OCI-LY3 (cell line): ENCODE measurements at regions not wholly inside any gene's neighbourhood (a gene's known extent, or its start where the extent isn't known, plus 50 kb on each side); places are given as distances from the start of the nearest gene placed in this dataset.

Experiments
- H2AFZ ChIP-seq: fragments of 200-600, 300-600 bp; shearing (Covaris generic); 2 replicates; pipeline ENCODE4 v1.6.0; 2014; ENCODE audit warnings: antibody characterized with exemption, low read depth, low read length
- H3K27ac ChIP-seq: fragments of 200-600, 300-600 bp; sonication (generic); 2 replicates; pipeline ENCODE4 v1.5.1; 2014; ENCODE audit warnings: mild to moderate bottlenecking, low read length, moderate library complexity, mixed read lengths
- H3K27me3 ChIP-seq: fragments of 200-600, 300-600 bp; sonication (generic); 2 replicates; pipeline ENCODE4 v1.6.1; 2014; ENCODE audit warnings: low read depth, low read length, mixed read lengths
- H3K36me3 ChIP-seq: fragments of 200-600, 300-600 bp; sonication (generic); replicated peaks from 2 replicates; pipeline ENCODE3; 2014; ENCODE audit warnings: low read depth, low read length, mixed read lengths
- H3K4me1 ChIP-seq: fragments of 300-600, 200-600 bp; sonication (generic); 2 replicates; pipeline ENCODE4 v1.6.1; 2014; ENCODE audit warnings: low read length, mixed read lengths
- H3K4me2 ChIP-seq: fragments of 200-600, 300-600 bp; sonication (generic); 2 replicates; pipeline ENCODE4 v1.6.1; 2014; ENCODE audit warnings: low read length, mixed read lengths
- H3K4me3 ChIP-seq: fragments of 300-600, 200-600 bp; sonication (generic); 2 replicates; pipeline ENCODE4 v1.5.1; 2014; ENCODE audit warnings: antibody characterized with exemption, mild to moderate bottlenecking, low read length, moderate library complexity
- H3K79me2 ChIP-seq: fragments of 300-600, 200-600 bp; shearing (Covaris generic); 2 replicates; pipeline ENCODE4 v1.6.1; 2014; ENCODE audit warnings: mild to moderate bottlenecking, low read length, mixed read lengths
- H3K9ac ChIP-seq: fragments of 300-600, 200-600 bp; shearing (Covaris generic); 2 replicates; pipeline ENCODE4 v1.6.0; 2014; ENCODE audit warnings: mild to moderate bottlenecking, low read length, moderate library complexity
- H3K9me3 ChIP-seq: fragments of 200-600, 300-600 bp; shearing (Covaris generic); 2 replicates; pipeline ENCODE4 v1.6.1; 2014; ENCODE audit warnings: low read length, mixed read lengths; ENCODE audit not compliant: insufficient read depth
- H4K20me1 ChIP-seq: fragments of 200-600, 300-600 bp; sonication (generic); 2 replicates; pipeline ENCODE4 v1.6.1; 2016; ENCODE audit warnings: low read length, mixed read lengths; ENCODE audit not compliant: insufficient read depth
- CTCF ChIP-seq: fragments of 200-600, 300-600 bp; sonication (generic); IDR thresholded peaks from 2 replicates; pipeline ENCODE4 v1.5.1; 2014; ENCODE audit warnings: antibody characterized with exemption, low read length, low read depth
- EZH2phosphoT487 ChIP-seq: fragments of 200-600 bp; shearing (Covaris generic); IDR thresholded peaks from 2 replicates; pipeline ENCODE4 v1.6.1; 2018; ENCODE audit warnings: antibody characterized with exemption, mixed run types, low read depth

- Histone ChIP-seq H2AFZ (no peak overlapping the region), H3K4me2 (no peak overlapping the region), H3K4me3 (no peak overlapping the region)
Measured at GRCh38 chr2:57465967-57466366, 580.6 kb upstream of the VRK2 start.

GRCh38 chr2:57475391-57475790 is 571.2 kb upstream of the VRK2 start:
- no peaks in the 10 kb centered on the region for H3K27me3 ChIP-seq
- H2AFZ ChIP-seq: no peak overlapping the region
- no peaks in the 10 kb centered on the region for H4K20me1 ChIP-seq
- no peak for TF ChIP-seq EZH2phosphoT487
- H3K4me2 ChIP-seq: no peak overlapping the region
- H3K27ac ChIP-seq: no peak overlapping the region
- no peaks in the 10 kb centered on the region for H3K79me2 ChIP-seq
- H3K9ac ChIP-seq: no peak overlapping the region
- no peak overlapping the region for H3K4me3 ChIP-seq
- H3K36me3 ChIP-seq: no peaks in the 10 kb centered on the region
- H3K4me1 ChIP-seq: 0 out of 2 replicates have a peak, but pooled peaks cover 4% of the 10 kb centered on the region
- no peaks in the 10 kb centered on the region for H3K9me3 ChIP-seq

More at GRCh38 chr2:57465967-57466366, 580.6 kb upstream of the VRK2 start:
- H3K27ac ChIP-seq: no peak overlapping the region
- no peaks in the 10 kb centered on the region for H3K27me3 ChIP-seq
- H3K9ac ChIP-seq: no peak overlapping the region
- TF ChIP-seq EZH2phosphoT487: no peak
- TF ChIP-seq CTCF: no peak
- no peaks in the 10 kb centered on the region for H3K9me3 ChIP-seq
- H3K79me2 ChIP-seq: no peaks in the 10 kb centered on the region
- H4K20me1 ChIP-seq: no peaks in the 10 kb centered on the region
- no peaks in the 10 kb centered on the region for H3K4me1 ChIP-seq
- no peaks in the 10 kb centered on the region for H3K36me3 ChIP-seq

- no peak overlapping the region for H3K4me3 ChIP-seq
- no peak overlapping the region for H3K27ac ChIP-seq
- H3K9me3 ChIP-seq: no peaks in the 10 kb centered on the region
- H3K4me1 ChIP-seq: 0 out of 2 replicates have a peak, but pooled peaks cover 4% of the 10 kb centered on the region
- no peaks in the 10 kb centered on the region for H3K36me3 ChIP-seq
- no peaks in the 10 kb centered on the region for H4K20me1 ChIP-seq
- no peak overlapping the region for H3K9ac ChIP-seq
- H3K79me2 ChIP-seq: no peaks in the 10 kb centered on the region
- no peak overlapping the region for H3K4me2 ChIP-seq
- no peak for TF ChIP-seq CTCF
- no peak for TF ChIP-seq EZH2phosphoT487
- H2AFZ ChIP-seq: no peak overlapping the region
- no peaks in the 10 kb centered on the region for H3K27me3 ChIP-seq
Measured at GRCh38 chr2:57479981-57480380, 566.6 kb upstream of the VRK2 start.

GRCh38 chr2:57488061-57488460 is 558.5 kb upstream of the VRK2 start:
- Histone ChIP-seq H3K9me3 (no peaks in the 10 kb centered on the region), H3K27me3 (no peaks in the 10 kb centered on the region), H2AFZ (no peak overlapping the region), H3K27ac (no peak overlapping the region), H3K4me1 (no peaks in the 10 kb centered on the region), H4K20me1 (no peaks in the 10 kb centered on the region), H3K4me3 (no peak overlapping the region), H3K4me2 (no peak overlapping the region), H3K79me2 (no peaks in the 10 kb centered on the region), H3K36me3 (no peaks in the 10 kb centered on the region), H3K9ac (no peak overlapping the region)
- no peak for TF ChIP-seq EZH2phosphoT487
- TF ChIP-seq CTCF: no peak

- TF ChIP-seq CTCF (no peak), EZH2phosphoT487 (no peak)
- H3K9ac ChIP-seq: no peak overlapping the region
- no peaks in the 10 kb centered on the region for H3K27me3 ChIP-seq
- no peak overlapping the region for H3K4me3 ChIP-seq
- H2AFZ ChIP-seq: no peak overlapping the region
- no peaks in the 10 kb centered on the region for H3K4me1 ChIP-seq
- H3K36me3 ChIP-seq: no peaks in the 10 kb centered on the region
- H3K9me3 ChIP-seq: no peaks in the 10 kb centered on the region
- no peaks in the 10 kb centered on the region for H3K79me2 ChIP-seq
- H3K4me2 ChIP-seq: no peak overlapping the region
- no peak overlapping the region for H3K27ac ChIP-seq
- H4K20me1 ChIP-seq: no peaks in the 10 kb centered on the region
Measured at GRCh38 chr2:57490741-57491140, 555.9 kb upstream of the VRK2 start.
